NCI-H2196 (cell line): ENCODE measurements at regions not wholly inside any gene's neighbourhood (a gene's known extent, or its start where the extent isn't known, plus 50 kb on each side); places are given as distances from the start of the nearest gene placed in this dataset.
A peak's percentile ranks its signal among the peaks of the same experiment; 100 is the strongest.

Experiments
- DNase-seq: peaks from one replicate; lab custom pipeline; 2025; ENCODE audit not compliant: unreplicated experiment; lab: John Stamatoyannopoulos, UW

DNA sequence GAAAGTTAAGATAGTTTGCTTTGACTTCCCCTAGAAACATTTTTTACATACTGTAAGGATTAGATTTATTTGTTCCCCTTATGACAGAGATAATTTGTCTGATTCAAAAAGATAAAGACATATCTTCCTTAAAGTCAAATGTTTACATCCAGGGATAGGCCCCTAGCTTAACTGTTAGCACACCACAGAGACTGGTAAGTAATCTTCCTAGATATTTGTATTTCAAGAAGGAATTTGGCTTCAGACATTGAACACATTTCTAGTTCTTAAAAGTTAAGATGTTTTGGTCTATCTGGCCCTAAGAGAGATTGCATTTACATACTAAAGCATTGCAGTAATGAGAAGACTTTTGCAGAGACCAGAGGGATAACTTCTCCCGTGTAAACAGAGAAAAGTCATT is 1201.1 kb upstream of the GJE1 start:
- no peak for DNase-seq

DNA sequence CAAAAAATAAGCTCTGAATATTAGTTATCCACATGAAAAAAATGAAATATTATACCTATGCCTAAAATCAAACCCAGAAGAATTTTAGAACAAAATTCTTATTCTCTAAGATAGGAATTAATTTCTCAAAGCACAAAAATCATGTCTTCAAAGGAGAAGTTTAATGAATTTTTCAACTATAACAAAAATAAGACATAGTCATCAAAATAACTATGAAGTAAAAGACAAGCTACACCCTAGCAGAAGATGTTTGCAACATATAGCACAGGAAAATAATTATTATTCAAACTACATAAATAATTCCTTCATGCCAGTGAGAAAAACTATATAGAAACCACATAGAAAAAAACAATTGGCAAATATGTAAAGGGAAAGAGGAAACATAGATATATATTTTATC is 1203.6 kb upstream of the GJE1 start:
- DNase-seq = no peak

DNA sequence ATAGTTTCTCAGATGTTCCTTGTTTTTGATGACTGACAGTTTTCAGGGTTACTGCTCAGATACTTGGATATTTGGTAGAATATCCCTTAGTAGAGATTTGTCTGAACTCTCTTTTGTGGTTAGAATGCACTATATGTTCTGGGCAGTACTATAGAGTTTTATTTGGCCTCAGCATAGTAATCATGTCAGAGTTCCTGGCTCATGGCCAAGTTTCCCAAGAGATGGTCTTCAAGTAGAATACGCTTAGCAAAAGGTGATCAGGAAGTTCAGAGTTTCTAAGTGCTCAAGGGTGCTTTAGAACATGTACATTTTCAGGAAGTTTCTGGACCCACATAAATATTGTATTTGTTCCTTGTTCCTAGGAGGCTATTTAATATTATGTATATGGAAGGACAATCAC is 1209.7 kb upstream of the GJE1 start:
- peak; percentile 8 for DNase-seq

DNA sequence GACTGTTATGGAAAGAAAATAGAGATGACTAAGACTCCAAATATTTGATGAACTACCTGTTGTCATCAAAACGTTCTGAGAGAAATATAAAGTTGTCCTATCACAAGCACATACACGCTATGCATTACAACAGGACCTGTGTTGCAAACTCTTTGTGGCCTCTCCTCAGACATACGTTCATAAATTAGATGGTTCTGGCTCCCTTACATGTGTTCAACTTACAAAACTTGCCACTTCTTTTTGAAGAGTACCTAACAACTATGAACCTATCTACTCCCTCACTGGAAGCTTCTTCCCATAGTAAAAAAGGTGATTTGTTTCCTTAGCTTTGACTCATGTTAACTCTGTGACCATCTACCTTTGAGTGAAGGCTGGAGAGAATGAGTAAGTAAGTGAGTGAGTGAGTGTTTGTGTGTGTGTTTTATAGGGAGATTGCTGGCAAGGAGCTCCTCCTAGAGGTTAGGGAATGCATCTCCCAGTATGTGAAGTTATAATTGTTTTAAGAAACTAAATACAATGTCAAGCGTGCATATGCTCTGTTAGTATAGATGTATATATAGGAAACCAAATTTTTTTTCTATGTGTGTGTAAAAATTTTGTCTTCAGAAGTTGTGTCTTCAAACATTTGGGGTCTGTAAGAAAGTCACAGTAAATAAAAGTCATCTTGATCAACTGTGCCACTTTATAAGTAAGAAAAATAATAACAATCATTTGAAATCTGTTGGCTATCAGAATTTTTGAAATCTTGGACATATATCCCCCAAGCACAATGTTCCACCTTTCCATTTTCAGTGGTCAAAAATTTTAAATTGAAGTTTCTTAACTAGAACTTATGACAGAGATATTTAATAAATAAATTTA is 1211.1 kb upstream of the GJE1 start:
- DNase-seq = peak; percentile 7

DNA sequence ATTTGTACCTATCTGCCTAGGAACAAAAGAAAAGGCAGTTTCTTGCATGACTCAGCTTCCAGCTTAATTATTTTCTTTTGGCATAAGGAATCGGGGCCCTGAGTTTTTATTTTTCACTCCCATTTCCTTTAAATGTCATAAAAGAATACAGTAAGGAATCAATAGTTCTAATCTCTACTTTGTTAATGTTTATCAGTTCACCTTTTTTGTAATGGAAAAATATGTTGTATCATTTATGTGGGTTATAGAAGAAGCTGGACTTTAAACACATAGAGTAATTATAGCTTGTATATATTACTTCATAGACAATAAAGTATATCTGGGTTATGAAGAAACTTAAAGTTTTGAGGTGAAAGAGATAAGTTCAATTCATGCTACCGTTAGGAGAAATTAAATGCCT is 1214.8 kb upstream of the GJE1 start:
- no peak for DNase-seq

DNA sequence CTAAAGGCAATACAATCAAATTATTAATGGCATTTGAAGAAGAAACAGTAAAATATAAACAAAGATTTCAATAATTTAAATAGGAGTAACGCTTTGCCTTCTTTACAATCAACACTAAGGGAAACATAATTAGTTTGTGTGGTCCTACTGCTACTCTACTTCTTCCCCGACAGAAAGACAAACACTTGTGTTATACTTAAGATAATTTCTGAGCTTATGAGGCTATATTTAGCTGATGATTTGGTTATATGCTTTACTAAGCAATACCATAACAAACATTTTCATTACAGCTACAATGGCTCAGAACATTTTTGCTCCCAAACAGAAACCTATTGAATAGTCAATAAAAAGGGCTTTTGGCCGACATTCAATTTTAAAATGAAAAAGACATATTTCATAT is 1217.2 kb upstream of the GJE1 start:
- DNase-seq = no peak

DNA sequence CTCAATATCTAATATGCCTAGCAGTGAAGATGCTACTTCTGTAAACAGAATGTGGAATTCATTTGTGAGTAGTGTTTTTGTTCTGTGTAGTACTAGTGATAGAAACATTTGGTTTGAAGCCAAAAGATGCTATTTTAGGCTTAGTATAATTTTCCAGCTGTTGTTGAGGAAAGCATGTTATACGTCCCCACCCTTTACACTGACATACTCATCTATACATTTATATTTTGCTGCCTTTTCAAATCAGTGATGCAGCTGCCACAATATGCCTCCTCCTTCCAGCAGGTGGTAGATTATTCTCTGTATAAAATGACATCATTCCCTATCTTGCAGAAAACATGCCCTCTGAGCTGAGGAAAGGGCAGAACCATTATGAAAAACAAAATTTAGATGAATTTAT is 1217.6 kb upstream of the GJE1 start:
- no peak for DNase-seq

DNA sequence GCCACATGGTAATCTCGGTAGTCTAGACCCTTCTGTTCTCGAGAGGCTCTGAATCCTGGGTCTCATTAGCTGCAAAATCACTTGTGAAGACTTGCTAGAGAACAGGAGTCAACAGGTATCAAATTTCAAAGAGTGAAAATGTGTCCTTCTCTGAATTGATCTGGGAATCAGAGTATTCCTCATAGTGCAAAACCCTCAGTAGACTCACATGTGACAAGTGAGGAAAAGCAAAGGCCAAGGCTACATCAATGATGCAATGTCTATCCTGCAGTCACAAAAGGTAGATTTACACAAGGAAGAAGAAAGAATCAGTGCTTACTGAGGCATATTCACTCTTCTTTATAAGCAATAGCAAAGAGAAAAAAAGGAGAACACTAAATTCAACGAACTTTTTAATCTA is 1220.0 kb upstream of the GJE1 start:
- DNase-seq = no peak

DNA sequence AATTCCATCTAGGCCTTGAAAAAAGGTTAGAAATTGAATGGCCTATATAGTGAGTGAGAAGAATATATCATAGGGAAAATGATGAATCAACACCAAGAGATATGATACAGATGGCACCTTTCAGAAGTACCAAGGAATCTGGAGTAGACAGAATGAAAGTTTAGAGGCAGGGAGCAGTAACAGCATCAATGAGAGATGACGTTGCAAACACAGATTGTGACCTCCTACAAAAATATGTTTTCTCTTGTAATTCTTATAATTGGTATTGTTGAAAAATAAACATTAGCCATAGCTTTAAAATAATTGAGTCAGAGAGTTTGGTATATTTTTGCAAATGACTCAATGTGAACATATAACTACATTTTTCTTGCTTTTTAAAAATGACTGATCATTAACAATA is 1223.1 kb upstream of the GJE1 start:
- DNase-seq = no peak

DNA sequence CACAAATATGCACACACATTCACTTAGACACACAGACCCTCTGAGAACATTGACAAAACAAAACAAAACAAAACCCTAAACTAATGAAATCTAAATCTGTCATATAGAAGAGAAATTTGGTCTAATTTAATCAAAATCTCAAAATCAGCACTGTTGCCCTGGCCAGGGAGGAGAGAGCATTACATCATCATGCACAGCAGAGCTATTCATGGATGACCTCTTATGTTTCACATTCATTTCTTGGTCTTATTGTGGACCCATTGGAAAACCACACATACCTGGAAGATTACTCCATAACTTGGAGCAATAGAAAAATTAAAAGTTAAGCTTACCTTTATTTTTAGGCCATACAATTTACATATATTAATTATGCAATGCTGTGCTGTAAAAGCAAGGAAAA is 1223.6 kb upstream of the GJE1 start:
- no peak for DNase-seq

DNA sequence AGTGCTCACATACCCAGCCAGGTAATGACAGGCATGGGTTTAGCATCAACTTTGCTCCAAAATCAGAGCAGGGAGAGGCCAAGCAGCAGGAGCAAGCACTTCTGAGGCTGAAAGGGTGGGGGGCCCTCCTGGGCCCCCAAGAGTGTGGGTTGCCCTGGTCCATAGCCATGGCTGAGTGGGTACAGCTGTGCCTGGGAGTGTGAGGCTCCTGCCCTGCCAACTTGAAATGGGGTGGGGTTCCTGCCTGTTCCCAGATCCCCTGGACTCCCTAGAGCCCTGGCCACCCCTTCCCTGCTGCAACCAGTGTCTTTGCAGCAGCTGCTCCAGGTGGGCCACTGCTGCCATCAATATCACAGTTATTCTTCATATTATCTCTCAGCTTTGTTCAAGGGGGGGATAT is 1224.2 kb upstream of the GJE1 start:
- no peak for DNase-seq

DNA sequence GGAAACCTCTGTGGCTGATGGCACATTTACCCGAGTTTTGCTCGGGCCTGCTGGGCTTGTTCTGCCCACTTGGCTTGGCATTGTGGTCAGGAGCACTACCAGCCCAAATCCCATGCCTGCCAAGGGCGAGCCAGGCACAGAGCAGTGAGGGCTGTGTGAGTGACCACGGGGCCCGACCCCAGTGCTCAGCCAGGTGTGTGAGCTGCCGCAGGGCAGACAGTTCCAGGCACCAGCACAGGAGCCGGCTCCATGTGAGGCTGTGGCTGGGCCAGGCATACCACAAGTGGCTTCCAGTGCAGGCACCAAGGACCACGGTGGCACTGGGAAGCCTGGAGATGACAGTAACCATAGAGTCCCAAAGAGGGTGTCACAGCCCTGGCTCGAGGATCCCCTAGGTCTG is 1225.5 kb upstream of the GJE1 start:
- DNase-seq = no peak

DNA sequence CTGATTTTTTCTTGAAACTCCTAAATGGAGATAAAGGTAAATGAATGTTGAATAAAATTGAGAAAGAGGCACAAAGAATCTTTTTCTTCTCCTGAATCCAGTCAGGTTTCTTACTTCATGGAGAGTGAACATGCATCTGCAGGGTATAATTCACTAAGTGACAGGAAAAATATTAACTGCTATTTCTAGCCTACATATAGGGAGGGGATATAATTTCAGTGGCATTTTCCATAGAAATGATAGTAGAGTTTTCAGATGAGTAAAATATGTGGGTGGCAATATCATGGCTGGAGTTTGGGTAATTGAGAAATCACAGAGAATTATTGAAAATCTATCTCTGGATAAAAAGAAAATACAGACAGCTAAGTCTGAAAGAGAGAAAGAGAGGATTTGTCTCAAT is 1227.0 kb upstream of the GJE1 start:
- DNase-seq = no peak

DNA sequence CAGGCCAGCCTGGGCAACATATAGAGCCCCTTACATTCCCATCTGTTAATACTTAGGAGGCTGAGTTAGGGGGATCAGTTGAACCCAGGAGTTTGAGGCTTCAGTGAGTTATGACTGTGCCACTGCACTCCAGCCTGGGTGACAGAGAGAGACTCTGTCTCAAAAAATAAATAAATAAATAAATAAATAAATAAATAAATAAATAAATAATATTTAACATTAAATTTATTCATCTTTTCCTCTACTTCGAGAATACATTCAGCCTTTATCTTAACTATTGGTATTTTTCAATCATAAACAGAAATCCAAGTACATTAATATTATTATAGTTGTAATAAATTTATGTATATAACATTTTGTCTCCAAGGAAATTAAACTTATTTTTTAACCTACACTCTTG is 1227.7 kb upstream of the GJE1 start:
- DNase-seq = no peak

DNA sequence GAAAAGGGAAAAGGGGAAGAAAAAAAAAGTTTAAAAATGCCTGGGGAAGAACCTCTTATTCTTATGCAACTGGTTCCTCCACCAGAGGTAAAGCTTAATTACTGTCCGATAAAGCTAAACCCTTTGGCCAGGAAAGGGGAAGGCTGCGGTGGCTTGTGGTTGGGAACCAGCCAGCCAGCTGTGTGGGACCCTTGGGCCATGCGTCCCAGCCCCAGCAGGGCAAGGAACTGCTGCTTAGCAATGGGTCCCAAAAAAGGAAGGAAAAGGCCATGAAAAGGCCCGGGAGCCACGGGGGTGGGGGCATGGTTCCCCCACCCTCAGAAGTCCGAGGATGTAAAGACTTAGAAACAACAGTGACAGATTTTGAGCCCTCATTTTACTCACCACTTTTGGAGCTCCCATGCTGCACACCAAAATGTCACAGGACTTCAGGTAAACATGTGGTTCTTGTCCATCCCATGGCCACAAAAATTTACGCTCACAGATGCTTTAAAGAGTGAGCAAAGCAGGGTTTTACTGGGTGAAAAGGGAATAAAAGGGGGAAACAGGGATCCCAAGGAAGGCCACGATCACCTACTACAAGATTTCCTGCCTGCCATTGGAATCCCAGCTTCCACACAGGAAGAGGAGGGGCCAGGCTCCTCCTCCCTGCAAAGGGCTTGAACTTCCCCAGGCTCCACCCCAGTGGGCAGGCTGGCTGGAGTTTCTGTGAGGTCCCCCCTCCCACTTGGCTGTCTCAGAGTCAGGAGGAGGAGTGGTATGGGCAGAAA is 1234.7 kb upstream of the GJE1 start:
- DNase-seq = no peak

DNA sequence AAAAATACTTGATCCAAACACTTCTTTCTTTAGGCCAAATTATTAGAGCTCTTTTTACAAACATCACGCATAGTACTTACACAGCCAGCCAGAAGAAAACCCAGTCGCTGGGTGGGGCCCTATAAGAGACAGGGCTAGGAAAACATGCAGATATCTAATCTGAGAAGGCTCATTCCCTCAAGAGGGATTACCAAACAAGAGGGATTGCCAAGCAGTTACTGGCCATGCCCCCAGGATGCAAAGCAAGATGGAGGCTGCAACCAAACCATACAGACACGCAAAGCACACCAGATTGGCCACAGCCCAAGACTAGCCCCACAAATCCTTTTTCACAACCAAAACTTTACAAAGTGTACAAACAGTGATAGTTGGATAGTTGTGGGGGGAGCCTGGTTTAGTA is 1235.4 kb upstream of the GJE1 start:
- DNase-seq = no peak

DNA sequence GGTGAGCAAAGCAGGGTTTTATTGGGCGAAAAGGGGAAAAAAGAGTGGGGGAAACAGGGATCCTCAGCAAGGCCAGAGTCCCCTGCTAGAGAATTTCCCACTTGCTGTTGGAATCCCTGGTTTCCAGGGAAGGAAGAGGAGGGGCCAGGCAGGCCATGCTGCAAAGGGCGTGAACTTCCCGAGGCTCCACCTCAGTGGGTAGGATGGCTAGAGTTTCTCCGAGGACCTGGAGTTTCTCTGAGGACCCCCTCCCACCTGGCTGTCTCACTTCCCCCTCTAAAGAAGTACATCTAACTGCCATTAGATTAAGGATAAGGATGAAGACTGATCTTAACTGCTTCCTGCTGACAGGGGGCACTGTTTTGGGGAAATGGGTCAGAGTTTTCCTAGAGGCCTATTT is 1239.3 kb upstream of the GJE1 start:
- DNase-seq = no peak

DNA sequence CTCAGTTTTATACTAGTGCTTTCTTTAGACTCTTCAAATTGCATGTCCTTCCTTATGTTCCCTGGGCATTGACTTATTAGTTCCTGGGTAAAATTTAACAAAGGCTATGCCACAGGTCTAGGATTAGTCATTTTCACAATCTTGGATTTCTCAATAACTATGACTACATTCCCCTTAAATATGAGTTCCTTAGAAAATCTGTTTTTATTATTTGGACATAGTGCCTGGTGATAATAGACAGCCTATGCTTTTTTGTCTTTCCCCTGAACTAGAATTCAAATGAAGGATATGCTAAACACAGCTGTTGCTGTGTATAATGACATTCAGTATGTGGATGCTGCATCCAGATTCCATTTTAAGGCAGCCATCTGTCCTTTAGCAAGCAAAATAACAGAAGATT is 1252.8 kb upstream of the GJE1 start:
- no peak for DNase-seq

DNA sequence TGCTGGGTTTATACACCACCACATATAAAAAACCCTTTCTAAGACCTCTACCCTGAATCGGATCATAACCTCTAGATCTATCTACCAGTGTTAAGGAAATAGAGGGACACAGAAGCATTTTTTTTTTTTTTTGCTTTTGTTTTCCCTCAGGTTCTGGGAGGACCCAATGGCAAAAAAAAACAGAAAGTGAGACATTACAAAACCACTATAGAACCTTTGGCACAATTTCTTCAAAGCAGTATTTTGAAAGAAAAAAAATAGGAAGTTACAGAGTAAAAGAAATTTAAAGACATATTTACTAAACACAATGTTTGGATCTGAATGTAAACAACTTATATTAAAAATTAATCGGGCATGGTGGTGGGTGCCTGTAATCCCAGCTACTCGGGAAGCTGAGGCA is 1258.7 kb upstream of the GJE1 start:
- DNase-seq = no peak

DNA sequence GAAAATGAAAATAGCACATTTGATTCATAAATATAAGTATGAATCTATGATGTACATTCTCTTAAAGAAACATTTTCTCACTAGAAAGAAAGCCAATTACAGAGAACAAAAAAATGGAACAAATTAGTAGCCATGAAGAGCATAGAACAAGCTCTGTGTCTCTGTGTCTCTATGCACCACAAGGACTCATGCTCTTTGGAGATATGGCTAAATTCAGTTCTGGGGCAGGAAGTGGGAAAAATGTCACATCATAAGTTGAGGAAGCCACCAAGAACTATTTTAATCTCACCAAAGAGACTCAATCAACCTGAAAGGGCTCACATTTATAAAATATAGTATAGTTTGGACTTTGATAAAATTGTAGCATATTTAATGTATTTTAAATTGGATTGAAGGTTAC is 1259.8 kb upstream of the GJE1 start:
- DNase-seq = no peak

DNA sequence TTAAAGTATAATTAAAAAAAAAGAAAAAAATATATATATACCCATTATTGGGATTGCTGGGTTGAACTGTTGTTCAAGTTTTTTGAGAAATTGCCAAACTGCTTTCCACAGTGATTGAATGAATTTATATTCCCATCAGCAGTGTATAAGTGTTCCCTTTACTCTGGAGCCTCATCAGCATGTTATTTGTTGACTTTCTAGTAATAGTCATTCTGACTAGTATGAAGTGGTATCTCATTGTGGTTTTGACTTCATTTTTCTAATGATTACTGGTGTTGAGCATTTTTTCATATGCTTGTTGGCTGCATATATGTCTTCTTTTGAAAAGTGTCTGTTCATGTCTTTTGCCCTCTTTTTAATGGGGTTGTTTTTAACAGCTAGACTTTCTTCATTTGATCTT is 1260.8 kb upstream of the GJE1 start:
- no peak for DNase-seq

DNA sequence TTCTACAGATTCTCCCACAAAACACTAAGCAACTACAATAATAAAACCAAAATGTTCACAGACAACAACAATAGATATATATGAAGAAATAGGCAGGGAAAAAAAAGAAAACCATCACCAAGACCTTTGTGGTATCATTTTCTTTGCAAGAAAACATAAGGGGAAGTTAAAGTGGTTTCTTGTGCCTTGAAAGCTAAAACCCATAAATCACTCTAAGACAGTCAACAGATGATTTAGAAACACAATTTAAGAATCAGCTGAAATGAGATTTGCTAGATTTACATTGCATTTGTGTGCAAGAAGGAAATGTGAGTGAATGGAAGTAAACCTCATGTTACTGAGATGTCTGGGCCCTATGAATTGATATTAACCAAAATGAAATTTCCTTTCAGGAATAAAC is 1265.4 kb upstream of the GJE1 start:
- DNase-seq = no peak
